HS-27A (cell line): ENCODE measurements at regions not wholly inside any gene's neighbourhood (a gene's known extent, or its start where the extent isn't known, plus 50 kb on each side); places are given as distances from the start of the nearest gene placed in this dataset.

Experiments used
- DNase-seq: peaks from one replicate; pipeline ENCODE4 v3.0.0-alpha.2; 2012; ENCODE audit warnings: low read depth, missing footprints

DNA sequence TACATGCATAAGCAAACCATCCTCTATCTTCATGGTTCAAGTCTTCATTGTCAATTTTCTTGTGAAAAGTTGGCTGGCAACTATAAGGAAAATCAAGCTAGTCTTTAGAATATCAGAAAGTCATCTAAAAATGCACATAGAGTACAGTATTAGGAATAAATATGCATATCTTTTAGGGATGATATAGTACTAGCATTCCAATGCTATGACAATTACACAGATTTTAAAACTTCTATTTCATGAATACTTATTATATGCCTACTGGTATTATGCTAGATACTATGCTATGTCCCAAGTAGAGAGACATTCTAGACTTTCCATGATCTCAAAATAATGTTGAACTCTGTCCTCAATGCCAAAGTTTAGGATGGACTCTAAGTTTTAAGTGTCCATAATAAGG is 81.3 kb upstream of the NAALADL2 start:
- DNase-seq, result no peak

DNA sequence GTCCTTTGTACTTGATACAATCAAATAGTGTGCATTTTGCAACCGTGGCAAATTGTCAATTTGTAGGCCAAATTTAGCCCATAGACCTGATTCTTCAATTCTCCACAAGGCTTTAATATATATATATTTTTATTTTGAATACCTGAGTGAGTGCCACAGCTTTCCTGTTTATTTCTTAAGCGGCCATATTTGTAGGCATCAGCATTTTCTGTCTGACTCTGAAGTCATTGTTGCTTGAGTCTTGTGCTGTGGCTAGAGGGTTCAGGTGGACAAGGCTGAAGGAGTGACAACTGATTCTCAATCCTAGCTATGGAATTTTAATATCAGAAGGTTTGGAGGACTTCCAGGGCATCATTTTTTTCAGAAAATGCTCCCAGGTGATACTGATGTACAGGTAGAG is 75.6 kb upstream of the NAALADL2 start:
- no peak for DNase-seq

GRCh38 chr3:174784206-174784934 is 74.8 kb upstream of the NAALADL2 start:
- DNase-seq, result no peak

GRCh38 chr3:174786825-174787224 is 72.3 kb upstream of the NAALADL2 start:
- DNase-seq, result no peak

DNA sequence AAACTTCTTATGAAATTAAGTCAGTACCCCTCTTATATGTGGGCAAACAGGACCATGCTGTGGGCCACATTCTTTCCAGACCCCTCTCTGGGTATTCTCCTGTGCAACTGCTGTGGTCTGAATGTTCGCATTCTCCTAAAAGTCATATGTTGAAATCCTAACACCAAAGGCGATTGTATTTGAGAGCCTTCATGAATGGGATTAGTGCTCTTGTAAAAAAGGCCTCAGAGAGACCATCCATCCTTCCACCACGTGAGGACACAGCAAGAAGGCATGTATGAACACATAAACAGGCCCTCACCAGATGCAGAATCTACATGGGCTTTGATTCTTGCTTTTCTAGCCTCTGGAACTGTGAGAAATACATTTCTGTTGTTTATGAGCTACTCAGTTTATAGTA is 68.0 kb upstream of the NAALADL2 start:
- no peak for DNase-seq

- no peak for DNase-seq
These were observed 66.3 kb upstream of the NAALADL2 start for GRCh38 chr3:174792864-174793263.
